HEK293 (cell line): ENCODE measurements at regions not wholly inside any gene's neighbourhood (a gene's known extent, or its start where the extent isn't known, plus 50 kb on each side); places are given as distances from the start of the nearest gene placed in this dataset.

ENCODE experiments used
- CTCF ChIA-PET: fragments of 350-600 bp; formaldehyde crosslinking; extraction: SDS; loops from one replicate; lab custom pipeline; 2021; ENCODE audit warnings: antibody characterized with exemption; lab: Yijun Ruan, JAX
- POLR2A ChIA-PET: fragments of 300-600 bp; formaldehyde crosslinking; extraction: SDS; loops from one replicate; lab custom pipeline; 2020; ENCODE audit warnings: antibody characterized with exemption, inconsistent platforms; lab: Yijun Ruan, JAX
- H3K27ac ChIP-seq: fragments of 200-500 bp; sonication (Bioruptor generic); 2 replicates; pipeline ENCODE4 v1.5.1; 2014; ENCODE audit warnings: low read depth, low read length, control low read depth, inconsistent platforms; ENCODE audit errors: extremely low read depth
- H3K36me3 ChIP-seq, 2 experiments: fragments of 200-500 bp in 1 of 2; sonication (Bioruptor generic) in 1 of 2; 1 replicate in 1 of 2; 2 replicates in 1 of 2; pipeline ENCODE4 v1.5.1; 2014 to 2017; ENCODE audit warnings: inconsistent platforms in 2 of 2, low read length in 2 of 2; ENCODE audit not compliant: control insufficient read depth in 2 of 2, insufficient read depth in 1 of 2
- H3K4me1 ChIP-seq: fragments of 200-500 bp; sonication (Bioruptor generic); 2 replicates; pipeline ENCODE4 v1.5.1; 2014; ENCODE audit warnings: mild to moderate bottlenecking, low read length, inconsistent platforms; ENCODE audit not compliant: control insufficient read depth, insufficient read depth
- H3K4me3 ChIP-seq: 2 replicates; pipeline ENCODE4 v1.5.1; 2011; ENCODE audit warnings: low read depth, mild to moderate bottlenecking, control low read depth, low read length, moderate library complexity
- H3K9me3 ChIP-seq: fragments of 200-500 bp; sonication (Bioruptor generic); 2 replicates; pipeline ENCODE4 v1.5.1; 2014; ENCODE audit warnings: low read depth, low read length, inconsistent platforms; ENCODE audit not compliant: control insufficient read depth, insufficient read depth
- KLF16 ChIP-seq: fragments of 450-650 bp; formaldehyde crosslinking; IDR thresholded peaks from 2 replicates; pipeline ENCODE4 v1.5.1; 2017; ENCODE audit warnings: missing biosample characterization, missing genetic modification characterization
- OSR2 ChIP-seq: fragments of 450-650 bp; formaldehyde crosslinking; IDR thresholded peaks from 2 replicates; pipeline ENCODE4 v1.5.1; 2016; ENCODE audit warnings: missing biosample characterization, missing genetic modification characterization
- SCRT2 ChIP-seq: fragments of 450-650 bp; formaldehyde crosslinking; IDR thresholded peaks from 2 replicates; pipeline ENCODE4 v1.5.1; 2016; ENCODE audit warnings: missing biosample characterization, missing genetic modification characterization
- SP7 ChIP-seq: fragments of 450-650 bp; formaldehyde crosslinking; IDR thresholded peaks from 2 replicates; pipeline ENCODE4 v1.5.1; 2016; ENCODE audit warnings: missing biosample characterization, missing genetic modification characterization
- ZBTB1 ChIP-seq: fragments of 450-650 bp; formaldehyde crosslinking; IDR thresholded peaks from 2 replicates; pipeline ENCODE4 v1.5.1; 2016; ENCODE audit warnings: missing biosample characterization, missing genetic modification characterization
- ZBTB20 ChIP-seq: fragments of 450-650 bp; formaldehyde crosslinking; IDR thresholded peaks from 2 replicates; pipeline ENCODE4 v1.5.1; 2016; ENCODE audit warnings: missing biosample characterization, missing genetic modification characterization
- ZBTB48 ChIP-seq: fragments of 450-650 bp; formaldehyde crosslinking; IDR thresholded peaks from 2 replicates; pipeline ENCODE4 v1.5.1; 2016; ENCODE audit warnings: missing biosample characterization, missing genetic modification characterization
- ZFP37 ChIP-seq: fragments of 450-650 bp; formaldehyde crosslinking; IDR thresholded peaks from 2 replicates; pipeline ENCODE4 v1.5.1; 2016; ENCODE audit warnings: missing biosample characterization, missing genetic modification characterization
- ZNF138 ChIP-seq: fragments of 450-650 bp; formaldehyde crosslinking; IDR thresholded peaks from 2 replicates; pipeline ENCODE4 v1.5.1; 2016; ENCODE audit warnings: missing biosample characterization, missing genetic modification characterization, borderline replicate concordance
- ZNF184 ChIP-seq: fragments of 450-650 bp; IDR thresholded peaks from 2 replicates; pipeline ENCODE4 v1.5.1; 2018; ENCODE audit warnings: missing biosample characterization, mild to moderate bottlenecking, missing genetic modification characterization
- ZNF292 ChIP-seq: fragments of 450-650 bp; formaldehyde crosslinking; IDR thresholded peaks from 2 replicates; pipeline ENCODE4 v1.5.1; 2016; ENCODE audit warnings: low read depth, missing biosample characterization, missing genetic modification characterization, borderline replicate concordance
- ZNF366 ChIP-seq: fragments of 450-650 bp; formaldehyde crosslinking; conservative IDR thresholded peaks from 2 replicates; pipeline ENCODE4 v1.5.1; 2016; ENCODE audit warnings: missing biosample characterization, missing genetic modification characterization
- ZNF529 ChIP-seq: fragments of 450-650 bp; formaldehyde crosslinking; IDR thresholded peaks from 2 replicates; pipeline ENCODE4 v1.5.1; 2017; ENCODE audit warnings: missing genetic modification characterization, missing biosample characterization; ENCODE audit not compliant: insufficient replicate concordance
- ZNF610 ChIP-seq: fragments of 450-650 bp; formaldehyde crosslinking; IDR thresholded peaks from 2 replicates; pipeline ENCODE4 v1.5.1; 2016; ENCODE audit warnings: missing biosample characterization, missing genetic modification characterization, borderline replicate concordance
- ZNF707 ChIP-seq: fragments of 450-650 bp; formaldehyde crosslinking; IDR thresholded peaks from 2 replicates; pipeline ENCODE4 v1.5.1; 2016; ENCODE audit warnings: missing biosample characterization, missing genetic modification characterization
- TF ChIP-seq, protein P1 (sequence below): fragments of 450-650 bp; formaldehyde crosslinking; IDR thresholded peaks from 2 replicates; pipeline ENCODE4 v1.5.1; 2016; ENCODE audit warnings: missing biosample characterization, missing genetic modification characterization
- TF ChIP-seq, protein P2 (sequence below): IDR thresholded peaks from 2 replicates; pipeline ENCODE4 v1.6.1; 2011; ENCODE audit warnings: mild to moderate bottlenecking, low read depth, low read length, borderline replicate concordance
- TF ChIP-seq, protein P3 (sequence below): fragments of 450-650 bp; formaldehyde crosslinking; IDR thresholded peaks from 2 replicates; pipeline ENCODE4 v1.5.1; 2016; ENCODE audit warnings: missing biosample characterization, missing genetic modification characterization
- TF ChIP-seq, protein P4 (sequence below): fragments of 450-650 bp; formaldehyde crosslinking; conservative IDR thresholded peaks from 2 replicates; pipeline ENCODE4 v1.5.1; 2016; ENCODE audit warnings: low read depth, missing biosample characterization, missing genetic modification characterization

- H3K9me3 ChIP-seq = no peaks in the 10 kb centered on the region
- H3K4me3 ChIP-seq = no peak overlapping the region
- H3K27ac ChIP-seq = no peak overlapping the region
- no peaks in the 10 kb centered on the region for H3K36me3 ChIP-seq
- CTCF ChIA-PET = no interaction called here
- no peaks in the 10 kb centered on the region for H3K4me1 ChIP-seq
- POLR2A ChIA-PET = no interaction called here
- TF ChIP-seq ZBTB20 (tag by site-specific recombination) (no peak), ZNF292 (no peak), ZFP37 (tag by site-specific recombination) (no peak), ZNF707 (no peak), KLF16 (tag by site-specific recombination) (no peak), OSR2 (tag by site-specific recombination) (no peak)
- TF ChIP-seq, protein P1, sequence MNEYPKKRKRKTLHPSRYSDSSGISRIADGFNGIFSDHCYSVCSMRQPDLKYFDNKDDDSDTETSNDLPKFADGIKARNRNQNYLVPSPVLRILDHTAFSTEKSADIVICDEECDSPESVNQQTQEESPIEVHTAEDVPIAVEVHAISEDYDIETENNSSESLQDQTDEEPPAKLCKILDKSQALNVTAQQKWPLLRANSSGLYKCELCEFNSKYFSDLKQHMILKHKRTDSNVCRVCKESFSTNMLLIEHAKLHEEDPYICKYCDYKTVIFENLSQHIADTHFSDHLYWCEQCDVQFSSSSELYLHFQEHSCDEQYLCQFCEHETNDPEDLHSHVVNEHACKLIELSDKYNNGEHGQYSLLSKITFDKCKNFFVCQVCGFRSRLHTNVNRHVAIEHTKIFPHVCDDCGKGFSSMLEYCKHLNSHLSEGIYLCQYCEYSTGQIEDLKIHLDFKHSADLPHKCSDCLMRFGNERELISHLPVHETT (tag by site-specific recombination) = no peak
- TF ChIP-seq, all 188 proteins: peak for 0
Observed at GRCh38 chr3:168654700-168655099, 559.0 kb upstream of the GOLIM4 start.

DNA sequence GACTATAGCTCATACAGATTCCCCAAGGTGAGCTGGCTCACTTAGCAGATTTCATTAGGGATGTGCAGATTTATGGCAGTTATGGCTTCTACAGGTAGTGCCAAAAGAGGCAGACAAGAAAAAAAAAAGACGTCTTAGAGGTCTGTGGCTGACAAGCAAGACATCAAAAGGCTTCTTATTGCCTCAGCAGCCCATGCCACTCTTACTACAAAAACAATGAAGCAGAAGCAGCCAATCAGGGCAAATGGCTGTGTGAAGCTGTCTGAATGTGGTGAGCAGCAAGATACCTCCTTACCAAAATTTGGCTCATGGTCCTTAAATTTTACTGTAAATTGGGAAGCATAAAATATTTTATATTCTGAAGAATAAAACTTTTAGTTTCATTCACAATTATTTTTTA, 557.5 kb upstream of the GOLIM4 start:
- Histone ChIP-seq H3K4me3 (no peak overlapping the region), H3K27ac (no peak overlapping the region), H3K36me3 (no peaks in the 10 kb centered on the region), H3K4me1 (no peaks in the 10 kb centered on the region), H3K9me3 (no peaks in the 10 kb centered on the region)
- no peak for TF ChIP-seq ZNF184
- TF ChIP-seq ZNF610 = no peak
- TF ChIP-seq SCRT2 = no peak
- TF ChIP-seq ZBTB48 (tag by site-specific recombination) = no peak
- TF ChIP-seq, protein P2, sequence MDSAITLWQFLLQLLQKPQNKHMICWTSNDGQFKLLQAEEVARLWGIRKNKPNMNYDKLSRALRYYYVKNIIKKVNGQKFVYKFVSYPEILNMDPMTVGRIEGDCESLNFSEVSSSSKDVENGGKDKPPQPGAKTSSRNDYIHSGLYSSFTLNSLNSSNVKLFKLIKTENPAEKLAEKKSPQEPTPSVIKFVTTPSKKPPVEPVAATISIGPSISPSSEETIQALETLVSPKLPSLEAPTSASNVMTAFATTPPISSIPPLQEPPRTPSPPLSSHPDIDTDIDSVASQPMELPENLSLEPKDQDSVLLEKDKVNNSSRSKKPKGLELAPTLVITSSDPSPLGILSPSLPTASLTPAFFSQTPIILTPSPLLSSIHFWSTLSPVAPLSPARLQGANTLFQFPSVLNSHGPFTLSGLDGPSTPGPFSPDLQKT = no peak
- TF ChIP-seq ZNF366 (tag by site-specific recombination) = no peak
- TF ChIP-seq, protein P3, sequence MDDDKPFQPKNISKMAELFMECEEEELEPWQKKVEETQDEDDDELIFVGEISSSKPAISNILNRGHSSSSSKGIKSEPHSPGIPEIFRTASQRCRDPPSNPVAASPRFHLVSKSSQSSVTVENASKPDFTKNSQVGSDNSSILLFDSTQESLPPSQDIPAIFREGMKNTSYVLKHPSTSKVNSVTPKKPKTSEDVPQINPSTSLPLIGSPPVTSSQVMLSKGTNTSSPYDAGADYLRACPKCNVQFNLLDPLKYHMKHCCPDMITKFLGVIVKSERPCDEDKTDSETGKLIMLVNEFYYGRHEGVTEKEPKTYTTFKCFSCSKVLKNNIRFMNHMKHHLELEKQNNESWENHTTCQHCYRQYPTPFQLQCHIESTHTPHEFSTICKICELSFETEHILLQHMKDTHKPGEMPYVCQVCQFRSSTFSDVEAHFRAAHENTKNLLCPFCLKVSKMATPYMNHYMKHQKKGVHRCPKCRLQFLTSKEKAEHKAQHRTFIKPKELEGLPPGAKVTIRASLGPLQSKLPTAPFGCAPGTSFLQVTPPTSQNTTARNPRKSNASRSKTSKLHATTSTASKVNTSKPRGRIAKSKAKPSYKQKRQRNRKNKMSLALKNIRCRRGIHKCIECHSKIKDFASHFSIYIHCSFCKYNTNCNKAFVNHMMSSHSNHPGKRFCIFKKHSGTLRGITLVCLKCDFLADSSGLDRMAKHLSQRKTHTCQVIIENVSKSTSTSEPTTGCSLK (tag by site-specific recombination) = no peak
- no peak for TF ChIP-seq ZNF529 (tag by site-specific recombination)
- TF ChIP-seq ZNF138 (tag by site-specific recombination) = no peak
- POLR2A ChIA-PET = no interaction called here
- CTCF ChIA-PET = no interaction called here

DNA sequence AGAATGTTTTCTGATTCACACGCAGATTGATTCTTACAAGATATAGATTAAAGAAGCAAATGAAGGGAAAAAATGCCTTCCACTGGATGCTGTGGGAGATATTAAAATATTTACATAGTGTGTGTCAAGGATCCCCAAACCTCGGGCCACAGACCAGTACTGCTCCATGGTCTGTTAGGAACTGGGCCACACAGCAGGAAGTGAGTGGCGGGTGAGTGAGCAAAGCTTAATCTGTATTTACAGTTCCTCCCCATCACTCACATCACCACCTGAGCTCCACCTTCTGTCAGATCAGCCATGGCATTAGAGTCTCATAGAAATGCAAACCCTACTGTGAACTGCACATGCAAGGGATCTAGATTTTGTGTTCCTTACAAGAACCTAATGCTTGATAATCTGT, 552.6 kb upstream of the GOLIM4 start:
- ChIA-PET CTCF (interaction anchor here (0.6 kb wide), 1 partner anchor 1023 kb away, joined by 3 read pairs; no protein-coding TSS in a partner anchor), POLR2A (no interaction called here)
- no peak overlapping the region for H3K27ac ChIP-seq
- no peak overlapping the region for H3K4me3 ChIP-seq
- no peaks in the 10 kb centered on the region for H3K36me3 ChIP-seq
- no peaks in the 10 kb centered on the region for H3K4me1 ChIP-seq
- no peaks in the 10 kb centered on the region for H3K9me3 ChIP-seq
- no peak for TF ChIP-seq SP7
- no peak for TF ChIP-seq ZBTB1 (tag by site-specific recombination)
- TF ChIP-seq, protein P4, sequence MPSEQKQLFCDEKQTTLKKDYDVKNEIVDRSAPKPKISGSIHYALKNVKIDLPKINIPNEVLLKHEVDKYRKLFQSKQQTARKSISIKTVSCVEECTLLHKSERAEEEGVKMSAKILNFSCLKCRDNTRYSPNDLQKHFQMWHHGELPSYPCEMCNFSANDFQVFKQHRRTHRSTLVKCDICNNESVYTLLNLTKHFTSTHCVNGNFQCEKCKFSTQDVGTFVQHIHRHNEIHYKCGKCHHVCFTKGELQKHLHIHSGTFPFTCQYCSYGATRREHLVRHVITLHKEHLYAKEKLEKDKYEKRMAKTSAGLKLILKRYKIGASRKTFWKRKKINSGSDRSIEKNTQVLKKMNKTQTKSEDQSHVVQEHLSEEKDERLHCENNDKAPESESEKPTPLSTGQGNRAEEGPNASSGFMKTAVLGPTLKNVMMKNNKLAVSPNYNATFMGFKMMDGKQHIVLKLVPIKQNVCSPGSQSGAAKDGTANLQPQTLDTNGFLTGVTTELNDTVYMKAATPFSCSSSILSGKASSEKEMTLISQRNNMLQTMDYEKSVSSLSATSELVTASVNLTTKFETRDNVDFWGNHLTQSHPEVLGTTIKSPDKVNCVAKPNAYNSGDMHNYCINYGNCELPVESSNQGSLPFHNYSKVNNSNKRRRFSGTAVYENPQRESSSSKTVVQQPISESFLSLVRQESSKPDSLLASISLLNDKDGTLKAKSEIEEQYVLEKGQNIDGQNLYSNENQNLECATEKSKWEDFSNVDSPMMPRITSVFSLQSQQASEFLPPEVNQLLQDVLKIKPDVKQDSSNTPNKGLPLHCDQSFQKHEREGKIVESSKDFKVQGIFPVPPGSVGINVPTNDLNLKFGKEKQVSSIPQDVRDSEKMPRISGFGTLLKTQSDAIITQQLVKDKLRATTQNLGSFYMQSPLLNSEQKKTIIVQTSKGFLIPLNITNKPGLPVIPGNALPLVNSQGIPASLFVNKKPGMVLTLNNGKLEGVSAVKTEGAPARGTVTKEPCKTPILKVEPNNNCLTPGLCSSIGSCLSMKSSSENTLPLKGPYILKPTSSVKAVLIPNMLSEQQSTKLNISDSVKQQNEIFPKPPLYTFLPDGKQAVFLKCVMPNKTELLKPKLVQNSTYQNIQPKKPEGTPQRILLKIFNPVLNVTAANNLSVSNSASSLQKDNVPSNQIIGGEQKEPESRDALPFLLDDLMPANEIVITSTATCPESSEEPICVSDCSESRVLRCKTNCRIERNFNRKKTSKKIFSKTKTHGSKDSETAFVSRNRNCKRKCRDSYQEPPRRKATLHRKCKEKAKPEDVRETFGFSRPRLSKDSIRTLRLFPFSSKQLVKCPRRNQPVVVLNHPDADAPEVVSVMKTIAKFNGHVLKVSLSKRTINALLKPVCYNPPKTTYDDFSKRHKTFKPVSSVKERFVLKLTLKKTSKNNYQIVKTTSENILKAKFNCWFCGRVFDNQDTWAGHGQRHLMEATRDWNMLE (tag by site-specific recombination) = no peak
